ENCODE measurements at regions not wholly inside any gene's neighbourhood (a gene's known extent, or its start where the extent isn't known, plus 50 kb on each side); places are given as distances from the start of the nearest gene placed in this dataset.

- TF ChIP-seq RORB (CRISPR knock-in tag; IDR thresholded peaks at IDR 0.05), result no peak
- TF ChIP-seq CTCF (IDR thresholded peaks at IDR 0.05), result no peak
- TF ChIP-seq JUN (CRISPR knock-in tag; IDR thresholded peaks at IDR 0.05), result no peak
Measured at GRCh38 chr1:67573311-67573872, 111.6 kb upstream of the GADD45A start.
